Femur (tissue), 1 donor: ENCODE measurements at regions not wholly inside any gene's neighbourhood (a gene's known extent, or its start where the extent isn't known, plus 50 kb on each side); places are given as distances from the start of the nearest gene placed in this dataset.

Source experiments
- DNase-seq: peaks from one replicate; pipeline ENCODE4 v3.0.0-alpha.2; 2017

DNA sequence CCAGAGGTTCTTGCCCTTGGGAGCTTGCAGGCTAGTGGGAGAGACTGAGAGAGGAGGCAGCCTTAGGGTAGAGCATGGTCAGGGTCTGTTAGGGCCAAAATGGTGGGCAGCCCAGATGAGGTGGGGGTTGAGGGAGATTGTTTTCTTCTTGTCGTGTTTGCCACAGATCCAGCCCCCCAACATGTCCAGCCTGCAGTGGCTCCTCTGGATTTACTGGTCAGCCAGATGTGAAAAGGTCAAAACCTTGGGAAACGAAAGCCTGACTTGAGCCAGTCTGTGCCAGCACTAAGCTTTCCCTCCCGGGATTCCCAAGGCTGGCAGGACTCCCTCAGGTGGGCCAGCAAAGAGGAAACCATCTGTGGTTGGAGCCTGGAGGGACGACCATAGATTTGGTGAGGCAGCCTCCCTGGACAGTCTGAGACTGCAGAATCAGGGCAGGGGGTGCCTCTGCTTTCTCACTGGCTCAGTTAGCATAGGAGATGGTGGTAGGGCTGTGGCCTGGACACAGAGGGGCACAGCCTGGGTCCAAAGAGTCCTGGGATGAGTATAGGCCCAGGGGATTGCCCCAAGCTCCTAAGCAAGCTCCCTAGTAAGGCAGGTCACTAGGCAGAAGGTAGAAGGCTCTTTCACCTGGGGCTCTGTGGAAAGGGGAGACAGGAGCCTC lies 51.2 kb upstream of the PRR23C start:
- DNase-seq = no peak

DNA sequence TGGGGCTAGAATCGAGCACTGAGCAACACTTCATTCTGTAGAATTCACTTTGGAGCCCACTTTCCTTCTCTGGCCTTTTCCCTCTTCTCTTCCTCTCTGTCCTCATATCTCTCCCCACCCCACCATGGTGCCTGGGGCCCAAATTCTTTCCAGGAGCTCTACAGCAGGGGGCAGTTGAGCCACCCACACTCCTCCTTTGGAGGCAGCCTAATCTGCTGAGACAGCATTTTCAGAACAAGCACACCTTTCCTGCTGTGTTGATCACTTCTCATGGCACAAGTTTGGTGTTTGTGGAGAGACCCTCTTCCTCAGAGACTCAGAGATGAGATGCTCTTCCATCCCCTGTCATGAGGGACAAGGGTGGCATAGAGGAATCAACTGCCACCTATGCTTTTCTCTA lies 52.0 kb upstream of the PRR23C start:
- DNase-seq = no peak

- DNase-seq = no peak
These were observed 53.7 kb upstream of the PRR23C start for GRCh38 chr3:139098391-139098790.

DNA sequence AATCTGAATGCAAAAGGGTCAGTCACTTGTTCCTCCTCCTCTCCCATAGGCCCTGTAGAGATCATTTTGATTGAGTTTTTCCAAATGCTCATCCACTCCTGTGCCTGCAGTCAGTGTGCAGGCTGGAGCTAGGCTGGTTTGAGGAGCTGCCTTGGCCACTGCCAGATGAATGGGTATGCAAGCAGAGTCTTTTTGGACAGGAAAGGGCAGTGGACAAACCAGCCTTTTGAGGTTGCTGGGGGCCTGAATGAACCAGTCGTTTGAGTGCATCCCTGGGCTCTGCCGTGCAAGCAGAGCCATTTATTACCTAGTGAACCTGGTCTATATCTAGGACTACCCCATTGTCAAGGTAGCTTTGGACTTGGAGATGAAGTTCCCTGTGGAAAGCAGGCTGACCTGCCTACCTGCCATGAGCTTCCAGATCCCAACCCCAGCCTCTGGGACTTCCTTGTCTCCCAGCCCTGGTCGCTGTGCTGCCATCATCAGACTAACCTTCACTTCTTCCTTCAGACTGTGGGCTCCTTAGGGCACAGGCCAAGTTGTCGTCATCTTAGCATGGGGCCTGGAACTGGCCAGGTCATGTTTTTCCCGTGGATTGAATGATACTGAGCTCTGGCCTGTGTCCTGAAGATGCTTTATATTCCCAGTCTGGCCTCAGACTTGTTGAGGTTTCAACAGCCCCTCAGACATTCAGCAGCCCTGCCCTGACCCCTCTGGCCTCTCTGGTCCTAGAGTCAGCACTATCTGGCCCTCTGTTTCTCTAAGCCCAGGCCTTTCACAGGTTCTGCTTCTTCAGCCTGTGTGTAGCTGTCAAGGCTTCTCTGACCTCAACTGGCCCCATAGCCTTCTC lies 55.5 kb upstream of the PRR23C start:
- no peak for DNase-seq

DNA sequence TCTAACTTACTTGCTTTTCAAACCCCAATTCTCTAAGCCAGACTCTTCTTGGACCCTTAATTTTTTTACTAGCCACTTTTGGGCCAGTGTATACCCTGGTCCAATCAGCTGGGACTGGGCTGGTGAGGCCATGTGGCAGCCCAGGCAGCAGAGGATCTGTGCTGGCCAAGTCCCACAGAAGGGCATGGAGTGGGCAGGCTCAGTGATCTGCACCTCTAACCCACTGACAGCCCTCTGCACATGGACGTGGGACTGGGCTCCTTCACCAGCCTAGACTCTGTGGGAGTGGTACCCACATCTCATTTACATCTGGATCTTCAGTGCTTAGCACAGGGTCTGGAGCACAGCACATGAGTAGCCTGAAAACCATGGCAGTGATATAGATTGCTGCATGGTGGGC lies 56.1 kb upstream of the PRR23C start:
- DNase-seq = no peak

- no peak for DNase-seq
These were observed 56.7 kb upstream of the PRR23C start for GRCh38 chr3:139101396-139101795.

DNA sequence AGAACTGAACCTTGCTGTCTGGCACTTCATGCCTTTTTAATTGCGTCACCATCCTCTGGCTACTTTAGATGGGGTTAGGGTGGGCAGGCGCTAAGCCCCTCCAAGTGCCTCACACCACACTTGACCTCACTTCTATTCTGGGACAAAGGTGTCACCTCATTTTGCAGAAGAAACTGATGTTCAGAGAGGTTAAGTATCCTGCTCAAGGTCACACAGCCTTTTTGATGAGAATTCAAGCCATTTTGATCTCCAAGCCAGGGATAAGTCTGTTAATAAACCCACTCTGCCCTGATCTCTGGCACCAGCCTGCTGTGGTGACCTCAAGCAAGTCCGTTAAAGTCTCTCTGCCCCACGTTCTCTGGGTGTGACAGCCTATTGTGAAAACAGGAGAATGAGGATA lies 58.8 kb upstream of the PRR23C start:
- DNase-seq = no peak

- no peak for DNase-seq
These were observed 59.4 kb upstream of the PRR23C start for GRCh38 chr3:139104062-139104461.

GRCh38 chr3:139105154-139105702 lies 60.5 kb upstream of the PRR23C start:
- no peak for DNase-seq

DNA sequence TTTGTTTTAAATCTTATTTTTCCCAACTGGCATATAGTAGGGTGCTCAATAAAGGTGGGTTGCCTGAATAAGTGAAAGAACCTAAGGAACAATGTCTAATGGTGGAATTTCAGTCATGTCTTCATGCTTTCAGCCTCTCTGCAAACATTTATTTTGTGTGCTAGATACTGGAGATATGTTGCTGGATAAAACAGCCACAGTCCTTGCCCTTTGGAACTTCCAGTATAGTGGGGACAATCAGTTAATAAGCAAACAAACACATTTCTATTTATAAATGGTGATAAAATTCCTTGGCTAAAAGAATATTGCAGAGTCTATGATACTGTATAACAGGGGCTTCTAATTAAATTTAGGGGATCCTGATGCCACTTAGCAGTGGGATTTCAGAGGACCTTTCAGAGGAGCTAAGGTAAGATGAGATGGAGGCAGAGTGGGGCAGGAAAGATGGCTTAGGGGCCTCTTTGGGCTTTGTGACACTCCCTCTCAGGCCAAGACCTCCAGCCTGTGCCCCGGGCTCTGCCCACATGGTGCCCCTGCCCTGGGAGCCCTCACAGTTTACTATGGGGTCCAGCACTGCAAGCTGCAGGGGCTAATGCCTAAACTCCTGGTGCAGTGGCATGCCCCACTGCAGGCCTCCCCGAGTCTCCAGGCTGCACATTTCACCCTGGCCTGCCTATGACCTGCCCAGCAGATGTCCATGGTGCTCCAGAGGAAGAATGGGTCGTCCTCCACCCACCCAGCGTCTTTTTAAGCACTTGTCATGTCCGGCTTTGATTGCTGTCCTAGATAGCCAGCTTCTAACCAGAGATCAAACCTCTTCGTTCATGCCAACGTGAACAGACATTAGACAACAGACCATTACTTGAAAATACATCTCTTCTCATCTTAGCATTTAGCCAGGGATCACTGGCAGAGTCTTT lies 61.6 kb upstream of the PRR23C start:
- DNase-seq = no peak

DNA sequence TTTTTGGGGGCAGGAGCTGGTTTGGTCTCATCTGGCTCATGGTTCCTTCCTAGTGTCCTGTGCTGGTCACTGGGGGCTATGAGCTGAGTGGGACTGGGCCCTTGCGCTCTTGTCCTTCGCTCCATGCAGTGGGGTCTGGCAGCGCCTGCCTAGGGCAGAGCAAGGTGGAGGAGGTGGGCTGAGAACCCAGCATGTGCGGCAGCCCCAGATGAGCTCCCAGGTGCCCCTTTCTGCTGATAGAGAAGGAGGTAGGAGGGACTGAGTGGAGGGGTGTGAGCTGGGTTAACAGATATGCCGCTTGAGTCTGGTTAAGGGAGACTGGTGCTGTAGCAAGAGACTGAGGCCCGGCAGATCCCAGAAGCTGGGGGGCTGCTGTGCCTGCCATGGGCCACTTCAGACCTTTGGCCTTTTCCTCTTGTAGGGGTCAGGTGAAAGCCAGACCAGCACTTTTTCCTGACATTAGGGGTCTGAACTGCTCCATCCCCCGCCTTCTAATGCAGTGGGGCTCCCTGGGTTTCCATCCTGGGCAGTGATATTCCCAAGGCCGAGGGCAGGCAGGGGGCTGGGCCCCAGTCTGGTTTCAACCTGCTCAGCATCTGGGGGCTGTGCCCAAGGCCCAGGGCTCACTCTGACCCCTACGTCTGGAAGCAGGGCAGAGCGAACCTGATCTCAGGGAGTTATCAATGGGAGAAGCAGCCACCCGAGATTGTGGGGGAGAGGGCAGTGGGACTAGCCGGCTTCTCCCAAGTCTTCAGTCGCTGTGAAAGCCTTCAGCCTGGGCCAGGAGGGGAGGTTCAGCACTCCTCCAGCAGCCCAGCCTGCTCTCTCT lies 62.9 kb upstream of the PRR23C start:
- no peak for DNase-seq

DNA sequence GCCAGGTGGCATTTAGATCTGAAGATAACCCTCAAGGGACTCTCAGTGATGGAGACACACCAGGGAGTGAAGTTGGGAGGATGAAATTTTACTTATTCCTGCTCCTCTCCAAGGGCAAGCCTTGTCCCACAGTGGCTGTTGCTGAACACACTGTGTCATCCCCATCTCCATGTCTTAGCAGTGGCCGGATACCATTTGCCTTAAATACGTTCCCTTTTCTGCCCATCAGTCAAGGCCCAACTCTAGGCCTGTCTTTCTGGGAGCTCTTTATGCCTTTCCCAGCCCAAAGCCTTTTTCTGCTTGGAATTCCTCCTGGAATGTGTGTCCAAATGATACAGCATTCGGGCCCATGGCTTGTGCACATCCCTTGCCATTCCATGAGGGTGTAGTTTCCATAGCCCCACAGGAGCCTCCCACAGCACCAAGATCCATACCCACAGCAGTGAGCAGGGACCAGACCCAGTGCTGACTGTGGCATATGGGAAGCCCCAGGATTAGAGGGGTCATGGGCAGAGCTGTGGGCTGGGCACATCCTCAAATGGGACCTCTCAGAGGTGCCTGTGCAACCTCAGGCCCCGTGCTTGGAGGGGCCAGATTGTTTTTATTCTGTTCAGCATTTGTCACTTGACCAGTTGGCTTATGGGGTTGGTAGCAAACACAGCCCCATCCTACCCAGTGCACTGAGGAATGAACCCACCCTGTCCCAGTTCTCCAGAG lies 63.7 kb upstream of the PRR23C start:
- DNase-seq = no peak

GRCh38 chr3:139109271-139109670 lies 64.6 kb upstream of the PRR23C start:
- DNase-seq = no peak

GRCh38 chr3:139110072-139110830 lies 65.6 kb upstream of the PRR23C start:
- peak; percentile 19 for DNase-seq

DNA sequence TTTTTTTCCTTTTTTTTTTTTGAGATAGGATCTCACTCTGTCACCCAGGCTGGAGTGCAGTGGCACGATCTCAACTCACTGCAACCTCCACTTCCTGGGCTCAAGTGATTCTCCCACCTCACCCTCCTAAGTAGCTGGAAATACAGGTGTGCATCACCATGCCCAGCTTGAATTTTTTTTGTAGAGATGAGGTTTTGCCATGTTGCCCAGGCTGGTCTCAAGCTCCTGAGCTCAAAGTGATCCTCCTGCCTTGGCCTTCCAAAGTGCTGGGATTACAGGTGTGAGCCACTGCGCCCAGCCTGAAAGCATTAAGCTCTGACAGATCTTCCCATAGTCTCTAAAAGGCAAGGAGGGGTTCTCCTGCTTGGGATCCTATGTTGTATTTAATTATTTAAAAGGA lies 66.2 kb upstream of the PRR23C start:
- DNase-seq = peak; percentile 5

DNA sequence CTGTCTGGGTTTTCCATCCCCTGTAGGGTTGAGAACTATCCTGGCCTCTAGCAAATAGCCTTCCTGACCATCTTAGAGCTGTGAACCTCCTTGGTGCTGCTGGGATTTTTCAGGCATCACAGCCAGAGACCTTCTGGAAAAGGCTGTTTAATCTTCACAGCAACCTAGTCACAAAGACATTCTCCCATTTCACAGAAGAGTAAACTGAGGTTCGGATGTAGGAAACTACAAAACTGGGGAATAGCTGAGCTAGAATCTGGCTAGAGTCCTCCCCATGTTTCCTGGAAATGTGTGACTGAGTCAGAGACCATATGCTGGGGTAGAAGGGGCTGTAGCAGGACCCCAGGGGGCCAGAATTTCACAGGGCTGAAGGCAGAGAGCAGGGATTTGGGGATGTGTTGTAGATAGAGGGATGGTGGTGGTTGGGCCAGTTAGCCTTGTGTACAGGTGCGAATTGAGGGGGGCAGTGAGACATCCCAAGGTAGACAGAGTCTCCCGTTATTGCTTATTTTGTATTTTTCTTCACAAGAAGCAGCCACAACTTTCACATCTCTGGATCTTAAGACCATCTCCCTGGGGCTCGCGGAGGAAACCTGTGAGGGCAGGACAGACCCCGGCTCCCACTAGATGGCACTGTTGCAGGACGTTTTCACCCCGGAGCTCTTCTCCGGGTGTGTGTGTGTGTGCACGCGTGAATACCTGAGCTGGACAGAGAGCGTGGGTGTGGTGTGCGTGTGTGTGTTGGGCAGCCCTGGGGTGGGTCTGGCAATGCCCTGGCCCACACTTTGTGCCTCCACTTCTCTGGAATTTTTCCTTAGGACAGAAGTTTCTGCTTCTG lies 66.9 kb upstream of the PRR23C start:
- DNase-seq = peak; percentile 61

DNA sequence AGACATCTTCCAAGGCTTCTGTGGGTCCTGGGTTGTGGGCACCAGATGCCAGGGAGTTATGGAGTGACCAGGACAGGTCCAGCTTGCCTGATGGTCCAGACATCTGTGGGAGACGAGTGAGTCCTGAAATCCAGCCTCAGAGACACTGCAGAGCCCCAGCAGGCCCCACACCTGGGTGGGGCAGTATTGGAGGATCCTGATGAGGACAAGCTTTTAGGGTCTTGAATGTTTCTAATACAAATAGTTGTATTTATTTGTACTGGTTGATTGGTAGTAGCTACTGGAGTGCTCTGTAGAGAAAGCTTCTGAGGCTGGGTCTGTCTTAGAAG lies 67.5 kb upstream of the PRR23C start:
- DNase-seq = peak; percentile 4

- peak; percentile 14 for DNase-seq
These were observed 68.7 kb upstream of the PRR23C start for GRCh38 chr3:139113231-139113992.

DNA sequence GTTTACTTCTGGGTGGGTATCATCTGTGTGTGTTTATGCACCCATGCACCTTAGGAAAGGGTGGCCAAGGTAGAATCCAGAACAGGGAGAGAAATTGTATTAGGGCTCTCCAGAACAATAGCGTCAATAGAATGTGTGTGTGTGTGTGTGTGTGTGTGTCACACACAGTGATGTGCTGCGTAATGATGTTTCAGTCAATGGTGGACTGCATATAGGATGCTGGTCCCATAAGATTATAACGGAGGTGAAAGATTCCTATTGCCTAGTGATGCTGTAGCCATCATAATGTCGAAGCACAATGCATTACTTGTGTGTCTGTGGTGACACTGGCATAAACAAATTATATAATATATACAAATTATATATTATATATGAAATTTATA lies 69.3 kb upstream of the PRR23C start:
- DNase-seq = no peak
